Loucy (cell line): ENCODE measurements at regions not wholly inside any gene's neighbourhood (a gene's known extent, or its start where the extent isn't known, plus 50 kb on each side); places are given as distances from the start of the nearest gene placed in this dataset.

Experiments
- H2AFZ ChIP-seq: fragments of 200-600 bp; sonication (generic); 2 replicates; pipeline ENCODE4 v1.6.0; 2016; ENCODE audit warnings: antibody characterized with exemption, mild to moderate bottlenecking, low read length, moderate library complexity
- H3F3A ChIP-seq: fragments of 200-600 bp; 2 replicates; pipeline ENCODE4 v1.6.0; 2016; ENCODE audit warnings: antibody characterized with exemption, low read depth, mild to moderate bottlenecking
- H3K27me3 ChIP-seq: fragments of 200-600 bp; sonication (generic); 2 replicates; pipeline ENCODE4 v1.6.1; 2014; ENCODE audit warnings: low read length, mild to moderate bottlenecking; ENCODE audit not compliant: insufficient read depth, poor library complexity, severe bottlenecking
- H3K36me3 ChIP-seq: fragments of 200-600 bp; sonication (generic); 2 replicates; pipeline ENCODE4 v1.6.1; 2016; ENCODE audit warnings: low read length; ENCODE audit not compliant: insufficient read depth
- H3K4me1 ChIP-seq: fragments of 200-600 bp; sonication (generic); 2 replicates; pipeline ENCODE4 v1.5.1; 2014; ENCODE audit warnings: low read length, mild to moderate bottlenecking; ENCODE audit not compliant: insufficient read depth, poor library complexity, severe bottlenecking
- H3K4me2 ChIP-seq: fragments of 200-600 bp; sonication (generic); 2 replicates; pipeline ENCODE4 v1.6.0; 2014; ENCODE audit warnings: antibody characterized with exemption, low read length, low read depth, mild to moderate bottlenecking; ENCODE audit not compliant: poor library complexity, severe bottlenecking
- H3K4me3 ChIP-seq: fragments of 200-600 bp; sonication (generic); 2 replicates; pipeline ENCODE4 v1.5.1; 2014; ENCODE audit warnings: low read length, mild to moderate bottlenecking, mixed read lengths; ENCODE audit not compliant: poor library complexity, severe bottlenecking
- H3K79me2 ChIP-seq: fragments of 200-600 bp; sonication (generic); 2 replicates; pipeline ENCODE4 v1.6.1; 2014; ENCODE audit warnings: low read length; ENCODE audit not compliant: insufficient read depth
- H3K9ac ChIP-seq: fragments of 200-600 bp; sonication (generic); 2 replicates; pipeline ENCODE4 v1.6.0; 2014; ENCODE audit warnings: mild to moderate bottlenecking, low read depth, low read length, moderate library complexity; ENCODE audit not compliant: poor library complexity, severe bottlenecking
- H3K9me2 ChIP-seq: fragments of 200-600 bp; sonication (generic); replicated peaks from 2 replicates; pipeline ENCODE4 v1.6.1; 2016; ENCODE audit warnings: low read depth, low read length, mixed read lengths
- H3K9me3 ChIP-seq: fragments of 200-600 bp; sonication (generic); 2 replicates; pipeline ENCODE4 v1.6.1; 2014; ENCODE audit warnings: mild to moderate bottlenecking, antibody characterized with exemption, low read length, low read depth; ENCODE audit not compliant: insufficient read depth
- H4K20me1 ChIP-seq: fragments of 200-600 bp; sonication (generic); 2 replicates; pipeline ENCODE4 v1.6.0; 2014; ENCODE audit warnings: antibody characterized with exemption, low read length, mild to moderate bottlenecking; ENCODE audit not compliant: insufficient read depth, poor library complexity, severe bottlenecking
- CTCF ChIP-seq: fragments of 200-600 bp; sonication (generic); conservative IDR thresholded peaks from 2 replicates; pipeline ENCODE4 v1.5.1; 2014; ENCODE audit warnings: mild to moderate bottlenecking, antibody characterized with exemption, low read length
- EZH2phosphoT487 ChIP-seq: fragments of 200-600 bp; IDR thresholded peaks from 2 replicates; pipeline ENCODE4 v1.6.1; 2018; ENCODE audit warnings: antibody characterized with exemption, mild to moderate bottlenecking, moderate library complexity, borderline replicate concordance

- no peak overlapping the region for H3K4me2 ChIP-seq
Measured at GRCh38 chr14:62103464-62103863, 341.2 kb downstream of the SNAPC1 start.

DNA sequence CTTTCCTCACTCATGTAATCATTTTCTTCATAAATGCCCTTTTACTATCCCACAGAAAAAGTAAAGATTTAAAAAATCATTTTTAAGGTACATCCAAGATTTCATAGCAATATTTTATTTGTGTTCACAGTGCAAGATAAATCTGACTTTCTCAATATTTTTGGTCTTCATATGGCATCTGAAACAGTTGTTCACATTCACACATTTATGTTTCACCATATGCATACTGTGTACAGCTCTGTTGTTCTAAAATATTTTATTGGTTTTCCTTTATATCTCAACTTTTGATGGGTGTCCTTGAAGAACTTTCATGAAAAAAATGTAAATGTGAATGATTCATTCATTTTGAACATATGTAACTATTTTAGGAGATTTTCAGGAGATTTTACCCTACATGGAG is 348.7 kb downstream of the SNAPC1 start:
- Histone ChIP-seq H3F3A (no peaks in the 10 kb centered on the region), H3K4me3 (no peak overlapping the region), H3K9me2 (no peaks in the 10 kb centered on the region), H3K9me3 (no peaks in the 10 kb centered on the region), H3K36me3 (no peaks in the 10 kb centered on the region), H3K79me2 (no peaks in the 10 kb centered on the region), H3K4me2 (no peak overlapping the region), H2AFZ (no peak overlapping the region), H4K20me1 (no peaks in the 10 kb centered on the region), H3K9ac (no peak overlapping the region), H3K4me1 (no peaks in the 10 kb centered on the region), H3K27me3 (no peaks in the 10 kb centered on the region)
- TF ChIP-seq EZH2phosphoT487 (no peak), CTCF (no peak)

More at GRCh38 chr14:62103464-62103863, 341.2 kb downstream of the SNAPC1 start:
- no peaks in the 10 kb centered on the region for H3K9me2 ChIP-seq
- no peaks in the 10 kb centered on the region for H3K9me3 ChIP-seq
- no peak overlapping the region for H2AFZ ChIP-seq
- H3K9ac ChIP-seq = no peak overlapping the region
- TF ChIP-seq EZH2phosphoT487 (no peak), CTCF (no peak)
- H3K36me3 ChIP-seq = no peaks in the 10 kb centered on the region
- H3K79me2 ChIP-seq = no peaks in the 10 kb centered on the region
- H3K27me3 ChIP-seq = no peaks in the 10 kb centered on the region
- H3F3A ChIP-seq = no peaks in the 10 kb centered on the region
- no peak overlapping the region for H3K4me3 ChIP-seq
- no peaks in the 10 kb centered on the region for H3K4me1 ChIP-seq
- H4K20me1 ChIP-seq = no peaks in the 10 kb centered on the region

- Histone ChIP-seq H4K20me1 (no peaks in the 10 kb centered on the region), H3F3A (no peaks in the 10 kb centered on the region)
Measured at GRCh38 chr14:62117010-62117750, 355.0 kb downstream of the SNAPC1 start.

More at GRCh38 chr14:62117010-62117750, 355.0 kb downstream of the SNAPC1 start:
- H3K79me2 ChIP-seq = no peaks in the 10 kb centered on the region
- TF ChIP-seq EZH2phosphoT487 (no peak), CTCF (no peak)
- no peaks in the 10 kb centered on the region for H3K9me2 ChIP-seq
- no peaks in the 10 kb centered on the region for H3K4me1 ChIP-seq
- H3K4me3 ChIP-seq = no peak overlapping the region
- no peak overlapping the region for H3K4me2 ChIP-seq
- no peaks in the 10 kb centered on the region for H3K27me3 ChIP-seq
- H3K9ac ChIP-seq = no peak overlapping the region
- no peak overlapping the region for H2AFZ ChIP-seq
- no peaks in the 10 kb centered on the region for H3K9me3 ChIP-seq
- H3K36me3 ChIP-seq = no peaks in the 10 kb centered on the region
